ENCODE measurements at regions not wholly inside any gene's neighbourhood (a gene's known extent, or its start where the extent isn't known, plus 50 kb on each side); places are given as distances from the start of the nearest gene placed in this dataset.

- TF ChIP-seq TAF1 (IDR thresholded peaks at IDR 0.05; ENCODE audit: borderline replicate concordance, low read depth, low read length) (no peak), RCOR1 (IDR thresholded peaks at IDR 0.05; ENCODE audit: low read length) (no peak), FOSL2 (IDR thresholded peaks at IDR 0.05; ENCODE audit: borderline replicate concordance, low read depth) (no peak), POLR2AphosphoS5 (IDR thresholded peaks at IDR 0.05; ENCODE audit: low read depth, low read length) (no peak), NRF1 (IDR thresholded peaks at IDR 0.05; ENCODE audit: low read depth, low read length) (no peak), ZBTB33 (IDR thresholded peaks at IDR 0.05; ENCODE audit: borderline replicate concordance, low read depth) (no peak), TCF12 (IDR thresholded peaks at IDR 0.05) (peak; percentile 8; the same call in 1 of the 2 replicates), EZH2phosphoT487 (IDR thresholded peaks at IDR 0.05; ENCODE audit: borderline replicate concordance, low read depth) (no peak), CHD2 (IDR thresholded peaks at IDR 0.05; ENCODE audit: low read length, partially characterized antibody) (no peak), ELF1 (IDR thresholded peaks at IDR 0.05) (no peak), REST (IDR thresholded peaks at IDR 0.05; ENCODE audit: low read depth, low read length) (no peak)
- TF ChIP-seq, protein P1, sequence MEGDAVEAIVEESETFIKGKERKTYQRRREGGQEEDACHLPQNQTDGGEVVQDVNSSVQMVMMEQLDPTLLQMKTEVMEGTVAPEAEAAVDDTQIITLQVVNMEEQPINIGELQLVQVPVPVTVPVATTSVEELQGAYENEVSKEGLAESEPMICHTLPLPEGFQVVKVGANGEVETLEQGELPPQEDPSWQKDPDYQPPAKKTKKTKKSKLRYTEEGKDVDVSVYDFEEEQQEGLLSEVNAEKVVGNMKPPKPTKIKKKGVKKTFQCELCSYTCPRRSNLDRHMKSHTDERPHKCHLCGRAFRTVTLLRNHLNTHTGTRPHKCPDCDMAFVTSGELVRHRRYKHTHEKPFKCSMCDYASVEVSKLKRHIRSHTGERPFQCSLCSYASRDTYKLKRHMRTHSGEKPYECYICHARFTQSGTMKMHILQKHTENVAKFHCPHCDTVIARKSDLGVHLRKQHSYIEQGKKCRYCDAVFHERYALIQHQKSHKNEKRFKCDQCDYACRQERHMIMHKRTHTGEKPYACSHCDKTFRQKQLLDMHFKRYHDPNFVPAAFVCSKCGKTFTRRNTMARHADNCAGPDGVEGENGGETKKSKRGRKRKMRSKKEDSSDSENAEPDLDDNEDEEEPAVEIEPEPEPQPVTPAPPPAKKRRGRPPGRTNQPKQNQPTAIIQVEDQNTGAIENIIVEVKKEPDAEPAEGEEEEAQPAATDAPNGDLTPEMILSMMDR (IDR thresholded peaks at IDR 0.05), result no peak
- TF ChIP-seq, protein P2, sequence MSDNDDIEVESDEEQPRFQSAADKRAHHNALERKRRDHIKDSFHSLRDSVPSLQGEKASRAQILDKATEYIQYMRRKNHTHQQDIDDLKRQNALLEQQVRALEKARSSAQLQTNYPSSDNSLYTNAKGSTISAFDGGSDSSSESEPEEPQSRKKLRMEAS (IDR thresholded peaks at IDR 0.05; ENCODE audit: low read depth), result no peak
- TF ChIP-seq, protein P3, sequence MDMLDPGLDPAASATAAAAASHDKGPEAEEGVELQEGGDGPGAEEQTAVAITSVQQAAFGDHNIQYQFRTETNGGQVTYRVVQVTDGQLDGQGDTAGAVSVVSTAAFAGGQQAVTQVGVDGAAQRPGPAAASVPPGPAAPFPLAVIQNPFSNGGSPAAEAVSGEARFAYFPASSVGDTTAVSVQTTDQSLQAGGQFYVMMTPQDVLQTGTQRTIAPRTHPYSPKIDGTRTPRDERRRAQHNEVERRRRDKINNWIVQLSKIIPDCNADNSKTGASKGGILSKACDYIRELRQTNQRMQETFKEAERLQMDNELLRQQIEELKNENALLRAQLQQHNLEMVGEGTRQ (IDR thresholded peaks at IDR 0.05; ENCODE audit: borderline replicate concordance, low read depth, low read length), result no peak
Observed at GRCh38 chr14:51534610-51535011, 117.1 kb upstream of the FRMD6 start.

All from SK-N-SH (cell line).